ENCODE measurements at regions not wholly inside any gene's neighbourhood (a gene's known extent, or its start where the extent isn't known, plus 50 kb on each side); places are given as distances from the start of the nearest gene placed in this dataset.

- H3K9me3 ChIP-seq (ENCODE audit: low read length) = no peaks in the 10 kb centered on the region
- H2AFZ ChIP-seq (ENCODE audit: low read length) = no peak overlapping the region
- POLR2A ChIA-PET = no interaction called here
- no TSS peak for BruUV-seq (replicated peaks)
- CTCF ChIA-PET (ENCODE audit: low intra/inter-chr PET ratio, low total read pairs) = interaction anchor here (0.9 to 2.0 kb wide), 3 partner anchors 252 to 258 kb away, joined by 3 to 26 read pairs (median 5); no protein-coding TSS in a partner anchor
- TF ChIP-seq ZNF563 (CRISPR knock-in tag; IDR thresholded peaks at IDR 0.05) (no peak), ZNF281 (CRISPR knock-in tag; IDR thresholded peaks at IDR 0.05; ENCODE audit: borderline replicate concordance) (no peak), ZNF615 (CRISPR knock-in tag; IDR thresholded peaks at IDR 0.05; ENCODE audit: borderline replicate concordance) (no peak), ZNF543 (CRISPR knock-in tag; IDR thresholded peaks at IDR 0.05) (no peak), RFXAP (CRISPR knock-in tag; IDR thresholded peaks at IDR 0.05; ENCODE audit: borderline replicate concordance) (no peak), SMAD3 (CRISPR knock-in tag; IDR thresholded peaks at IDR 0.05) (no peak), UBTF (CRISPR knock-in tag; IDR thresholded peaks at IDR 0.05) (no peak), MATR3 (CRISPR knock-in tag; IDR thresholded peaks at IDR 0.05) (no peak), EED (CRISPR knock-in tag; IDR thresholded peaks at IDR 0.05) (no peak), ZNF768 (CRISPR knock-in tag; IDR thresholded peaks at IDR 0.05) (no peak), NFAT5 (CRISPR knock-in tag; IDR thresholded peaks at IDR 0.05) (no peak), NR2F1 (CRISPR knock-in tag; IDR thresholded peaks at IDR 0.05) (no peak), TBX2 (CRISPR knock-in tag; IDR thresholded peaks at IDR 0.05; ENCODE audit: borderline replicate concordance) (no peak)
- no peak for DNase-seq (ENCODE audit: low spot score)
- ATAC-seq = no peak
- no peaks in the 10 kb centered on the region for H4K20me1 ChIP-seq (ENCODE audit: insufficient read depth, low read length)
- no peaks in the 10 kb centered on the region for H3K79me2 ChIP-seq (ENCODE audit: insufficient read depth, low read length)
- H3K36me3 ChIP-seq (replicated peaks in 1 of 2; ENCODE audit: control insufficient read depth in 1 of 2, insufficient read depth in 2 of 2, low read length in 2 of 2) = no peaks in the 10 kb centered on the region
- no peak for FAIRE-seq
- in situ Hi-C loops (cut with HindIII; ENCODE audit: extremely low pct_ligation_motif_present, low pct_unique_long_range_greater_than_20kb) = no loop called here
- H3K4me1 ChIP-seq (ENCODE audit: insufficient read depth, low read length) = no peaks in the 10 kb centered on the region
- no peak overlapping the region for H3K4me2 ChIP-seq (ENCODE audit: low read depth, low read length)
- peaks cover 7 to 80% of the 10 kb centered on the region in 2 experiments; a peak in 4 of 5 replicates for H3K27me3 ChIP-seq (ENCODE audit: control insufficient read depth in 1 of 2, insufficient read depth in 2 of 2, low read length in 2 of 2)
- 3% methylated on average over 5 of the region's 5 CpGs for WGBS (ENCODE audit: low lambda C conversion rate)
- no peak overlapping the region for H3K4me3 ChIP-seq (replicated peaks in 1 of 3; ENCODE audit: insufficient read depth in 1 of 3, low read depth in 2 of 3, low read length in 3 of 3)
- H3K9ac ChIP-seq (ENCODE audit: insufficient read depth, low read depth, low read length) = no peak overlapping the region
- H3K27ac ChIP-seq (ENCODE audit: extremely low read length, insufficient read depth, low read length) = no peak overlapping the region
- intact Hi-C loops (cut with micrococcal nuclease; ENCODE audit: unreplicated experiment) = no loop called here
Measured at GRCh38 chr22:49047447-49047846, 780.2 kb downstream of the BRD1 start.

All from HepG2 (cell line).